Kidney (tissue), 13 donors: ENCODE measurements at regions not wholly inside any gene's neighbourhood (a gene's known extent, or its start where the extent isn't known, plus 50 kb on each side); places are given as distances from the start of the nearest gene placed in this dataset.

Source experiments
- DNase-seq, 5 donors: peaks; one replicate each; pipeline ENCODE4 v3.0.0-alpha.2; 2013 to 2020
- FAIRE-seq: peaks from 2 replicates; lab custom pipeline; 2012; peaks lifted over from hg19 to GRCh38; lab: Jason Lieb, UNC
- H3K27ac ChIP-seq, 2 donors: one replicate each; pipeline ENCODE4 v1.7.0; 2013; ENCODE audit warnings: low read depth in 2 of 2, low read length in 2 of 2, inconsistent platforms in 1 of 2
- H3K27me3 ChIP-seq: one replicate; pipeline ENCODE4 v1.7.1; 2013; ENCODE audit warnings: low read length, inconsistent platforms; ENCODE audit not compliant: control insufficient read depth, insufficient read depth
- H3K36me3 ChIP-seq, 3 donors: one replicate each; pipeline versions ENCODE4 v1.7.0 to v1.7.1; 2013; ENCODE audit warnings: low read length in 3 of 3, control low read depth in 1 of 3, inconsistent platforms in 1 of 3; ENCODE audit not compliant: insufficient read depth in 3 of 3, control insufficient read depth in 2 of 3
- H3K4me1 ChIP-seq, 3 donors: one replicate each; pipeline versions ENCODE4 v1.7.0 to v1.7.1; 2013; ENCODE audit warnings: low read length in 3 of 3, inconsistent platforms in 1 of 3, low read depth in 1 of 3; ENCODE audit not compliant: control insufficient read depth in 2 of 3, insufficient read depth in 2 of 3
- H3K4me3 ChIP-seq, 3 donors: one replicate each; pipeline versions ENCODE4 v1.7.0 to v1.8.1; 2013; ENCODE audit warnings: low read length in 3 of 3, control low read depth in 1 of 3, inconsistent platforms in 1 of 3
- H3K9ac ChIP-seq, 3 donors: one replicate each; pipeline versions ENCODE4 v1.7.0 to v1.7.1; 2013; ENCODE audit warnings: low read length in 3 of 3, control low read depth in 1 of 3, inconsistent platforms in 1 of 3
- H3K9me3 ChIP-seq, 3 donors: one replicate each; pipeline versions ENCODE4 v1.7.0 to v1.7.1; 2013; ENCODE audit warnings: low read length in 3 of 3, control low read depth in 1 of 3, inconsistent platforms in 1 of 3; ENCODE audit not compliant: control insufficient read depth in 2 of 3, insufficient read depth in 1 of 3
- intact Hi-C: fragments of 100-400 bp; cut with DNase I; formaldehyde crosslinking; loops from one replicate; pipeline ENCODE4 v1.11.1; 2022
- TF ChIP-seq, protein P1 (sequence below): IDR thresholded peaks from 3 replicates; pipeline ENCODE4 v1.5.1; 2012; ENCODE audit warnings: mild to moderate bottlenecking, moderate library complexity, borderline replicate concordance; ENCODE audit not compliant: insufficient read depth; ENCODE audit errors: extremely low read depth
- donor health status: control.
- donor health status: control.
- donor health status: control.
- donor health status: control.
- donor health status: control.
- donor health status: DM: yes; HTN: yes; CAD: no.
- donor health status: Normal renal cell carcinoma (clear cell type).

DNA sequence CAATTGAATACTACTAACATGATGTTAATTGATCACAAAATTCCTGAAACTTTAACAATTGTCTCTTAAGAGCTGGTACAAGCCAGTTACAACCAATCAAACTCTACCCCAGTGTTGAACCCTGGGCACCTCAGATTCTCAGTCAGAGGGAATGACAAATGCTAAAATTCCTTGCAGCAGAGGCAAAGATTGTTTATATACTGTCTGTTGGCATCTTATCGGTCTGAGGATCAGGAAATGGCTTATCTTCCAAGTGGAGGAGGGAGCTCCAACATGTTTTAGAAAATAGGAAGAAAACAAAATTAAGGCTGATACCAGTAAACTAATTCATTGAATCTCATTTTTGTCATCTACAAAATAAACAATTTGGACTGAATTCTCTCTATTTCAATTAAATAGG lies 527.8 kb upstream of the ZNF608 start:
- H3K27me3 ChIP-seq, result no peaks in the 10 kb centered on the region
- intact Hi-C loops, result no loop called here
- no peaks in the 10 kb centered on the region for H3K4me1 ChIP-seq
- TF ChIP-seq, protein P1, sequence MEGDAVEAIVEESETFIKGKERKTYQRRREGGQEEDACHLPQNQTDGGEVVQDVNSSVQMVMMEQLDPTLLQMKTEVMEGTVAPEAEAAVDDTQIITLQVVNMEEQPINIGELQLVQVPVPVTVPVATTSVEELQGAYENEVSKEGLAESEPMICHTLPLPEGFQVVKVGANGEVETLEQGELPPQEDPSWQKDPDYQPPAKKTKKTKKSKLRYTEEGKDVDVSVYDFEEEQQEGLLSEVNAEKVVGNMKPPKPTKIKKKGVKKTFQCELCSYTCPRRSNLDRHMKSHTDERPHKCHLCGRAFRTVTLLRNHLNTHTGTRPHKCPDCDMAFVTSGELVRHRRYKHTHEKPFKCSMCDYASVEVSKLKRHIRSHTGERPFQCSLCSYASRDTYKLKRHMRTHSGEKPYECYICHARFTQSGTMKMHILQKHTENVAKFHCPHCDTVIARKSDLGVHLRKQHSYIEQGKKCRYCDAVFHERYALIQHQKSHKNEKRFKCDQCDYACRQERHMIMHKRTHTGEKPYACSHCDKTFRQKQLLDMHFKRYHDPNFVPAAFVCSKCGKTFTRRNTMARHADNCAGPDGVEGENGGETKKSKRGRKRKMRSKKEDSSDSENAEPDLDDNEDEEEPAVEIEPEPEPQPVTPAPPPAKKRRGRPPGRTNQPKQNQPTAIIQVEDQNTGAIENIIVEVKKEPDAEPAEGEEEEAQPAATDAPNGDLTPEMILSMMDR, result no peak
- H3K36me3 ChIP-seq, result no peaks in the 10 kb centered on the region
- no peaks in the 10 kb centered on the region for H3K9me3 ChIP-seq
- H3K27ac ChIP-seq, result no peak overlapping the region
- H3K9ac ChIP-seq, result no peak overlapping the region
- no peak overlapping the region for H3K4me3 ChIP-seq
- DNase-seq, result no peak
- FAIRE-seq, result no peak

DNA sequence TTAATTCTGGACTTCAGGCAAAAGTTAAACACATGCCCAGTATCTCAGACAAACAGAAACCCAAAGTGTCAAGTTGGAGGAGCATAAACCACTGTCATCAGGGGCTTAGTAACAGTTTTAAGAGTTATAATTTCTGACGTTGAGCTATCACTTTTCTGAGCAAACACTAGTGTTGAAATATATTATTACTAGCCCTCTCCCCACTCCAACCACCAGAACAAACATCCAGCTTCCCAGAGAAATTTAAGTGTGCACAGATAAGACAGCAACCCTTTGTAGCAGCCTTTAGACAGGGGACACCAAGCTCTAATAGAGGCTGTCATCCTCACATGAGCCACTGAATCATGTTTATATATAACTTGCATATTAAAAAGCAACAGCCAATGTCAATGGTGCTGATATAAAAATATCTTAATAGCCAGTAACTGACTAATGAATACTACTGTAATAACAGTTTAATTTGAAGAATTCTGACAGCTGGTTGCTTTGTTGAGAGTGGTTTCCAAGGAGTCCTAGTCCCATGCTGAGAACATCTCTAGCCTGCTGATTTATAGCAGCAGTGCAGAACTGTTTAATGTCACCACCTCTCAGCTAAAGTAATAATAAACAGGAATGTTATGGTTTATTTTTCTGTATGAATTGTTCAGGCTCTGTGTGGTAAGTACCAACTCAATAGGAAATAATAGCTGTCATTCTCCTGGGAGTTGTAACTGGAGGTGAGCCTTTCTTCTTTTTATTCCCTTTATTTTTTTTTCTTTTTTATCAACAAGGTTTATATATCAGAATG lies 528.7 kb upstream of the ZNF608 start:
- no peaks in the 10 kb centered on the region for H3K4me1 ChIP-seq
- H3K4me3 ChIP-seq, result no peak overlapping the region
- intact Hi-C loops, result no loop called here
- DNase-seq, result no peak
- H3K9ac ChIP-seq, result no peak overlapping the region
- H3K27me3 ChIP-seq, result no peaks in the 10 kb centered on the region
- no peaks in the 10 kb centered on the region for H3K36me3 ChIP-seq
- H3K27ac ChIP-seq, result no peak overlapping the region
- no peaks in the 10 kb centered on the region for H3K9me3 ChIP-seq
- TF ChIP-seq, protein P1, result no peak
- FAIRE-seq, result no peak

DNA sequence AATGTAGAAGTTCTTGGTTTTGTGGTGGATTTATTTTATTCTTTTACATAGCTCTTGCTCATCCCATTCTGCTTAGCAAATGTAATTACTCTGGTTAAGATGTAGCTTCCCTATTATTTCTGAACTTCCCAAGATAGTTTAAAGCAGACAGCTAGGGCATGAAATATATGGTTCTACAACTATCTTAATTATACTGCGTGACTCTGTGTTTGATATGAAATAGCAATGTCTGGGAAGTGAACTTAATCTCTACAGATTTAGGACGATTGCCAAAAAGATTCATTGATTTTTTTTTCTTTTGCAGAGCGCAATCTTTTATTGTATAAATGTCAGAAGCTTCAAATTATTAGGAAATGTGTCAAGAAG lies 529.3 kb upstream of the ZNF608 start:
- H3K36me3 ChIP-seq, result no peaks in the 10 kb centered on the region
- no peak overlapping the region for H3K27ac ChIP-seq
- H3K9me3 ChIP-seq, result no peaks in the 10 kb centered on the region
- no peak for FAIRE-seq
- no peak for DNase-seq
- TF ChIP-seq, protein P1, result no peak
- no peak overlapping the region for H3K4me3 ChIP-seq
- H3K27me3 ChIP-seq, result no peaks in the 10 kb centered on the region
- intact Hi-C loops, result no loop called here
- H3K9ac ChIP-seq, result no peak overlapping the region
- H3K4me1 ChIP-seq, result no peaks in the 10 kb centered on the region
